ENCODE measurements at regions not wholly inside any gene's neighbourhood (a gene's known extent, or its start where the extent isn't known, plus 50 kb on each side); places are given as distances from the start of the nearest gene placed in this dataset.

DNA sequence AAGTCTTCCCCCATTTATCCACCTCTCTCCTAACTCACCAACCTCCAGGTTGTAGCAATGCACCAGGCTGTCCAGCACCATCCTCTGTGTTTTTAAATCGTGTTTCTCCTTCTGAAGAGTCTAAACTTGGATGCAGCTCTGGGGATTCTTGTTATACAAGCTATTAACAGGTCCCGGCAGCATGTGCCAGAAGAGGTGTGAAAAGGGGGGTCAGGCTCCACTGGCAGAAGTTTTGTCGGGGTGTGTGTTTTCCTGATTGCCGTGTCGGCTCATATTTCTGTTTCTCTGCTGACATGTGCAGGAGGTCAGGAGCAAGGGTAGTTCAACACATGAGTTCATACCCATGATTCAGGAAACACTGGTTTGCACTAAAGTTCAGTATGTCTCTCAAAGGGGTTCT lies 658.6 kb upstream of the CAMK1G start:
- Histone ChIP-seq H3K27me3 (replicated peaks; ENCODE audit: control insufficient read depth, insufficient read depth, low read length) (no peaks in the 10 kb centered on the region; the same call in 1 of the 2 replicates), H3K4me3 (ENCODE audit: low read depth, low read length) (no peak overlapping the region), H3K9me3 (no peaks in the 10 kb centered on the region), H3K4me1 (no peaks in the 10 kb centered on the region), H3K36me3 (ENCODE audit: control insufficient read depth, insufficient read depth, low read length) (no peaks in the 10 kb centered on the region)
- Mint-ChIP-seq H3K4me3 (ENCODE audit: unreplicated experiment) (no peak overlapping the region), H3K4me1 (ENCODE audit: low read depth, unreplicated experiment) (no peaks in the 10 kb centered on the region), H3K27ac (ENCODE audit: unreplicated experiment) (no peak overlapping the region), H3K9me3 (ENCODE audit: unreplicated experiment) (no peaks in the 10 kb centered on the region), H3K27me3 (ENCODE audit: insufficient read depth, unreplicated experiment) (peaks cover 12% of the 10 kb centered on the region), H3K36me3 (ENCODE audit: insufficient read depth, unreplicated experiment) (no peaks in the 10 kb centered on the region)
- ChIA-PET POLR2A (no interaction called here), CTCF (no interaction called here)
- no peak for DNase-seq
- no TSS peak for BruUV-seq (replicated peaks)
- intact Hi-C loops (cut with micrococcal nuclease; ENCODE audit: unreplicated experiment) = no loop called here
- TF ChIP-seq, protein P1, sequence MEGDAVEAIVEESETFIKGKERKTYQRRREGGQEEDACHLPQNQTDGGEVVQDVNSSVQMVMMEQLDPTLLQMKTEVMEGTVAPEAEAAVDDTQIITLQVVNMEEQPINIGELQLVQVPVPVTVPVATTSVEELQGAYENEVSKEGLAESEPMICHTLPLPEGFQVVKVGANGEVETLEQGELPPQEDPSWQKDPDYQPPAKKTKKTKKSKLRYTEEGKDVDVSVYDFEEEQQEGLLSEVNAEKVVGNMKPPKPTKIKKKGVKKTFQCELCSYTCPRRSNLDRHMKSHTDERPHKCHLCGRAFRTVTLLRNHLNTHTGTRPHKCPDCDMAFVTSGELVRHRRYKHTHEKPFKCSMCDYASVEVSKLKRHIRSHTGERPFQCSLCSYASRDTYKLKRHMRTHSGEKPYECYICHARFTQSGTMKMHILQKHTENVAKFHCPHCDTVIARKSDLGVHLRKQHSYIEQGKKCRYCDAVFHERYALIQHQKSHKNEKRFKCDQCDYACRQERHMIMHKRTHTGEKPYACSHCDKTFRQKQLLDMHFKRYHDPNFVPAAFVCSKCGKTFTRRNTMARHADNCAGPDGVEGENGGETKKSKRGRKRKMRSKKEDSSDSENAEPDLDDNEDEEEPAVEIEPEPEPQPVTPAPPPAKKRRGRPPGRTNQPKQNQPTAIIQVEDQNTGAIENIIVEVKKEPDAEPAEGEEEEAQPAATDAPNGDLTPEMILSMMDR (IDR thresholded peaks at IDR 0.05; ENCODE audit: insufficient read depth in 1 of 2, low read depth in 1 of 2, low read length in 1 of 2, severe bottlenecking in 1 of 2, unreplicated experiment in 1 of 2) = no peak

DNA sequence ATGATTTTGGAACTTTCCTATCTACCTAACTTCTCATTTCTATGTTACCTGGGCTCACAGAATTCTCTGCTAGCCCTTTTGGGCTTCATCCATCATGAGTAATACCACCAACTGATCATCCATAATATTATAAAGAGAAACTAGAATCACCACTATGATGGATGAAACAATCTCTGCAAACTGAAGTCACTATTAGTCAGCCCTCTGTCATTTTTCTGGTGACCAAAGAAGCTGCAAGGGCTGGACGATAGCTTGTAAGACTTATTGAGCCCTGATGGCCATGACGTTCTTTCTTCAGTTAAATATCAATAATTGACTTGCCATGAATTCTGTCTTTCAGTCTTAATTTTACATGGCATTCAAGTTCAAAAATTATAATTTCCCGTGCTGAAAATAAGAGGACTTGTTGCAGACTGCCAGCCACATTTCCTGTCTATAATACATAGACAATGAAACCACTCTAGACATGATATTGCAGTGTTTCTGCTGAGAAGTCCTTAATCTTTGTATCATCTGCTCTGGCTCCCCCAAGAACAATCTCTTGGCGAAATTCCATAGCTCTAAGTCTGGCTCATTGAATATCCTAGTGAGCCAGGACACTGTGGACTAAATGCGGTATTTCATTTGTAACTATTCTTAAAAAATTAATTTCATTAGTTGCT lies 655.0 kb upstream of the CAMK1G start:
- H3K9me3 ChIP-seq = no peaks in the 10 kb centered on the region
- TF ChIP-seq, protein P1 (IDR thresholded peaks at IDR 0.05; ENCODE audit: insufficient read depth in 1 of 2, low read depth in 1 of 2, low read length in 1 of 2, severe bottlenecking in 1 of 2, unreplicated experiment in 1 of 2) = no peak
- H3K4me1 ChIP-seq = no peaks in the 10 kb centered on the region
- DNase-seq = no peak
- peaks cover 9% of the 10 kb centered on the region for H3K27me3 Mint-ChIP-seq (ENCODE audit: insufficient read depth, unreplicated experiment)
- no peaks in the 10 kb centered on the region for H3K9me3 Mint-ChIP-seq (ENCODE audit: unreplicated experiment)
- no peaks in the 10 kb centered on the region for H3K36me3 Mint-ChIP-seq (ENCODE audit: insufficient read depth, unreplicated experiment)
- BruUV-seq (replicated peaks) = no TSS peak
- no peaks in the 10 kb centered on the region for H3K36me3 ChIP-seq (ENCODE audit: control insufficient read depth, insufficient read depth, low read length)
- intact Hi-C loops (cut with micrococcal nuclease; ENCODE audit: unreplicated experiment) = no loop called here
- H3K27me3 ChIP-seq (replicated peaks; ENCODE audit: control insufficient read depth, insufficient read depth, low read length) = no peaks in the 10 kb centered on the region; the same call in none of the 2 replicates
- POLR2A ChIA-PET = no interaction called here
- H3K4me3 ChIP-seq (ENCODE audit: low read depth, low read length) = no peak overlapping the region
- no peaks in the 10 kb centered on the region for H3K4me1 Mint-ChIP-seq (ENCODE audit: low read depth, unreplicated experiment)
- no peak overlapping the region for H3K4me3 Mint-ChIP-seq (ENCODE audit: unreplicated experiment)
- CTCF ChIA-PET = no interaction called here
- H3K27ac Mint-ChIP-seq (ENCODE audit: unreplicated experiment) = no peak overlapping the region

DNA sequence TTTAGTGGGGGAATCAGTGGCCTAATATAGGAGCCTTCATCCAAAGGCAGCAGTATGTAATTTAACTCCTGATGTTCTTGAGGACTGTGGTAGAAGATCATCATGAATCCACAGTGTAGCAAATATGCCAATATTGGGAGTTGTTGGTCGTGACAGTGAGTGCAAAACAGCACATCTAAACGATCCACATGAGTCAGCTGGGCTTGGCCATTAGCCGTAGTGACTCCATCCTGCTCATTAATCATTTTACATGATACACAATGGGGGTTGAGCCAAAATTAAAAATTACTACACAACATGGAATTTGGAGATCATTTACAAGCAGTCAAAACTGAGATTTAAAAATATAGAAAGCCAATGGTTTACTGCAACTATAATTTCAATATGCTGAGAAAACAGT lies 653.9 kb upstream of the CAMK1G start:
- no peaks in the 10 kb centered on the region for H3K9me3 Mint-ChIP-seq (ENCODE audit: unreplicated experiment)
- no peaks in the 10 kb centered on the region for H3K36me3 ChIP-seq (ENCODE audit: control insufficient read depth, insufficient read depth, low read length)
- POLR2A ChIA-PET = no interaction called here

More for the DNA sequence above, 653.9 kb upstream of the CAMK1G start:
- H3K9me3 ChIP-seq = no peaks in the 10 kb centered on the region
- Mint-ChIP-seq H3K27me3 (ENCODE audit: insufficient read depth, unreplicated experiment) (peaks cover 13% of the 10 kb centered on the region), H3K4me1 (ENCODE audit: low read depth, unreplicated experiment) (no peaks in the 10 kb centered on the region), H3K36me3 (ENCODE audit: insufficient read depth, unreplicated experiment) (no peaks in the 10 kb centered on the region), H3K4me3 (ENCODE audit: unreplicated experiment) (no peak overlapping the region), H3K27ac (ENCODE audit: unreplicated experiment) (no peak overlapping the region)
- DNase-seq = no peak
- H3K27me3 ChIP-seq (replicated peaks; ENCODE audit: control insufficient read depth, insufficient read depth, low read length) = no peaks in the 10 kb centered on the region; the same call in none of the 2 replicates
- BruUV-seq (replicated peaks) = no TSS peak
- TF ChIP-seq, protein P1 (IDR thresholded peaks at IDR 0.05; ENCODE audit: insufficient read depth in 1 of 2, low read depth in 1 of 2, low read length in 1 of 2, severe bottlenecking in 1 of 2, unreplicated experiment in 1 of 2) = no peak
- no peaks in the 10 kb centered on the region for H3K4me1 ChIP-seq
- intact Hi-C loops (cut with micrococcal nuclease; ENCODE audit: unreplicated experiment) = no loop called here
- CTCF ChIA-PET = no interaction called here
- H3K4me3 ChIP-seq (ENCODE audit: low read depth, low read length) = no peak overlapping the region

All from Caco-2 (cell line).